Panc1 (cell line): ENCODE measurements at regions not wholly inside any gene's neighbourhood (a gene's known extent, or its start where the extent isn't known, plus 50 kb on each side); places are given as distances from the start of the nearest gene placed in this dataset.

Source experiments
- CTCF ChIP-seq: fragments of 450-650 bp; IDR thresholded peaks from 2 replicates; pipeline ENCODE4 v1.5.1; 2017; ENCODE audit warnings: mild to moderate bottlenecking
- POLR2AphosphoS5 ChIP-seq: IDR thresholded peaks from 2 replicates; pipeline ENCODE4 v1.6.1; 2012; ENCODE audit warnings: mild to moderate bottlenecking, low read depth, low read length, moderate library complexity

- TF ChIP-seq CTCF (no peak), POLR2AphosphoS5 (no peak)
Measured at GRCh38 chr18:25517881-25518715, 166.1 kb upstream of the ZNF521 start.
